ENCODE measurements at regions not wholly inside any gene's neighbourhood (a gene's known extent, or its start where the extent isn't known, plus 50 kb on each side); places are given as distances from the start of the nearest gene placed in this dataset.

GRCh38 chr6:77340331-77340730 is 123.0 kb downstream of the HTR1B start:
- TF ChIP-seq CTCF (IDR thresholded peaks at IDR 0.05; ENCODE audit: unreplicated experiment), result no peak
- H3K27ac Mint-ChIP-seq, result no peak overlapping the region
- H3K4me1 Mint-ChIP-seq, result no peaks in the 10 kb centered on the region
- H3K36me3 Mint-ChIP-seq, result no peaks in the 10 kb centered on the region
- peaks cover 19% of the 10 kb centered on the region for H3K9me3 Mint-ChIP-seq
- DNase-seq (ENCODE audit: low spot score in 2 of 2, unreplicated experiment in 2 of 2), result no peak
- H3K4me3 Mint-ChIP-seq, result no peak overlapping the region
- no peaks in the 10 kb centered on the region for H3K27me3 Mint-ChIP-seq (ENCODE audit: low read depth)

GRCh38 chr6:77339926-77340325 is 123.4 kb downstream of the HTR1B start:
- H3K4me1 Mint-ChIP-seq, result no peaks in the 10 kb centered on the region
- no peak overlapping the region for H3K4me3 Mint-ChIP-seq
- no peaks in the 10 kb centered on the region for H3K27me3 Mint-ChIP-seq (ENCODE audit: low read depth)
- no peak overlapping the region for H3K27ac Mint-ChIP-seq
- no peak for DNase-seq (ENCODE audit: low spot score in 2 of 2, unreplicated experiment in 2 of 2)
- no peaks in the 10 kb centered on the region for H3K36me3 Mint-ChIP-seq
- peaks cover 22% of the 10 kb centered on the region for H3K9me3 Mint-ChIP-seq
- no peak for TF ChIP-seq CTCF (IDR thresholded peaks at IDR 0.05; ENCODE audit: unreplicated experiment)

- no peak for TF ChIP-seq CTCF (IDR thresholded peaks at IDR 0.05; ENCODE audit: unreplicated experiment)
- H3K4me1 Mint-ChIP-seq, result no peaks in the 10 kb centered on the region
Measured at GRCh38 chr6:77337392-77337791, 125.9 kb downstream of the HTR1B start.

GRCh38 chr6:77334093-77334492 is 129.2 kb downstream of the HTR1B start:
- no peak for TF ChIP-seq CTCF (IDR thresholded peaks at IDR 0.05; ENCODE audit: unreplicated experiment)
- H3K27me3 Mint-ChIP-seq (ENCODE audit: low read depth), result no peaks in the 10 kb centered on the region
- H3K36me3 Mint-ChIP-seq, result no peaks in the 10 kb centered on the region
- H3K27ac Mint-ChIP-seq, result no peak overlapping the region
- H3K9me3 Mint-ChIP-seq, result peaks cover 28% of the 10 kb centered on the region
- H3K4me3 Mint-ChIP-seq, result no peak overlapping the region
- no peaks in the 10 kb centered on the region for H3K4me1 Mint-ChIP-seq
- DNase-seq (ENCODE audit: low spot score in 2 of 2, unreplicated experiment in 2 of 2), result no peak

More at GRCh38 chr6:77337392-77337791, 125.9 kb downstream of the HTR1B start:
- Mint-ChIP-seq H3K27ac (no peak overlapping the region), H3K9me3 (peaks cover 28% of the 10 kb centered on the region), H3K36me3 (no peaks in the 10 kb centered on the region), H3K27me3 (ENCODE audit: low read depth) (no peaks in the 10 kb centered on the region), H3K4me3 (no peak overlapping the region)
- no peak for DNase-seq (ENCODE audit: low spot score in 2 of 2, unreplicated experiment in 2 of 2)

- Mint-ChIP-seq H3K27ac (no peak overlapping the region), H3K27me3 (ENCODE audit: low read depth) (no peaks in the 10 kb centered on the region), H3K9me3 (peaks cover 25% of the 10 kb centered on the region), H3K4me1 (no peaks in the 10 kb centered on the region), H3K36me3 (no peaks in the 10 kb centered on the region), H3K4me3 (no peak overlapping the region)
- no peak for TF ChIP-seq CTCF (IDR thresholded peaks at IDR 0.05; ENCODE audit: unreplicated experiment)
- no peak for DNase-seq (ENCODE audit: low spot score in 2 of 2, unreplicated experiment in 2 of 2)
Measured at GRCh38 chr6:77332915-77333623, 130.2 kb downstream of the HTR1B start.
